Activated T-cell treated with anti-CD3 and anti-CD28 coated beads for 24 hours (primary cell): ENCODE measurements at regions not wholly inside any gene's neighbourhood (a gene's known extent, or its start where the extent isn't known, plus 50 kb on each side); places are given as distances from the start of the nearest gene placed in this dataset.
"Not testable (repeated sequence)": the region's sequence is repeated elsewhere in the genome, so short reads cannot be mapped to it uniquely, and the experiment has no call there.

Source experiments
- DNase-seq: peaks from one replicate; pipeline ENCODE4 v3.0.0-alpha.2; 2020; ENCODE audit warnings: low read depth

DNA sequence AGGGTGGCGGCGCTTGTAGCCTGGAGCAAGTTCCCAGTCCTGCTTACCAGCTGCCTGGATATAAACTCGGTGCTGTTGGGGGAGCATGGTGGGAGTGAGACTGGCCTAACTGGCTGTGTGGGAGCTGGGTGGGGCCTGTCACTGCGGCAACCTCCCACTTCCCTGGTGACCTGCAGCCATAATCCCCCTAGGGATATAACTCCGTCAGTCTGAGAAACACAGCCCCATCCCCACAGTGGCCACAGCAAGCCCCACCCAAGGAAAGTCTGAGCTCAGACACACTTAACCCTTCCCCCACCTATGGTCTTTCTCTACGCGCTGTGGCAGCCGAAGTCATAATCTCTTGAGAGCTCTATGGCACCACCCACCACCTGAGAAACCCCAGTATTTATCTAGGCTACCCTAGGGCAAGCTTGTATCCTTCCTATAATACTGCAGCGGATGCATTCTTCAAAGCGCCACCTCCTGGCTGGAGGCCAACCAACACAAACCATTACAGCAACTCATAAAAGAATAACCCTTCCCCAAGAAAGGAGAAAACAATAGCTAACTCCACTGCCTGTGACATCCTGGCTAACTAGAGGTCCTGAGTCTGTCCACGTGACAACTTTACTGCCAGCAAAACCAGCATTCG is 57.4 kb downstream of the ZNF648 start:
- no peak for DNase-seq

DNA sequence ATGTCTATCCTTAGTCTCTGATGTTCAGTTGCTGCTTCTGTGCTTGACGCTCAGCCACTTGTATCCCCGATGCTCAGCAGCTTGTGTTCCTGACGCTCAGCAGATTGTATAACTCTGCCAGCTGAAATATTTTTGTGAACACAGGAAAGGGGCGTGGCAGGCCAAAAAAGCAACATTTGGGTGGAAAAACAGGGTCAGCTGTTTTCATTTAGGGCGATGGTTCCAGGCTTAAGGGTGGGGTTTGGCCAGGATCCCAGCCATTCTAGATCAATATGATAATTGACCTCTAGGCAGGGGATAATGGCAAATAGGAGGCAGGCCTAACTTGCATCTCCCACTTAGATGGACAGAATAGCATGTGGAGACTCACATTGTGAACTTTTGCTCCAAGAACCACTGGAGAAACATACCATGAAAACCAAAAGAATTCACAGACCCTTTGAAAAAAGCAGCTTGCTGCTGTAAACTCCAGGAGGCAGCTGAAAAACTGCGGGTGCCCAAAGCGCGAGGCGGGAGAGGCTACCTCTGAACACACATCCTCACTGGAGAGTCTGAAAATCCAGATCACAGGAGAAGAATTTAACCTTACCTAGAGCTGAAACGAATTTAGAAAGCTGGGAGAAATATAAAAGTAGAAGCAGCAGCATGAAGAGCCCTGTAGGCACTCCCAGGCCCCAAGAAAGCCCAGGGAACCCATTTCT is 58.3 kb downstream of the ZNF648 start:
- DNase-seq = no peak

DNA sequence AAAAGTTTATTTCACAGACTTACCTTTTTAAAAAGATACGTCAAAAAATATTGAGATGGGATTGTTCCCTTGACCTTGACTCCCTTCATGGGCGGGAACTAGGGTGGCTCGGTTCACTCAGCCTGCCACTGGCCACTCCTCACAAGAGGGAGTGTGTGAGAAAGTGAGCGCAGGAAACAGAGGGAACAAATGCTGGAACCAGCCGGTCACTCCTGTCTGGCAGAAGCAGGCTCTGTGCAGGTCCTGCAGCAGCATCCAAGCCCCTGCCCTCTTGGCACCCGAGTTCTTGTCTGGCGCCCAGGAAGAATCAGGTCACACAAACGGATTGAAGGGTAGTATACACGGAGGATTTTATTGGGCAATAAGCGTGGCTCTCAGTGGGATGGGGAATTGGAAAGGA is 58.9 kb downstream of the ZNF648 start:
- no peak for DNase-seq

DNA sequence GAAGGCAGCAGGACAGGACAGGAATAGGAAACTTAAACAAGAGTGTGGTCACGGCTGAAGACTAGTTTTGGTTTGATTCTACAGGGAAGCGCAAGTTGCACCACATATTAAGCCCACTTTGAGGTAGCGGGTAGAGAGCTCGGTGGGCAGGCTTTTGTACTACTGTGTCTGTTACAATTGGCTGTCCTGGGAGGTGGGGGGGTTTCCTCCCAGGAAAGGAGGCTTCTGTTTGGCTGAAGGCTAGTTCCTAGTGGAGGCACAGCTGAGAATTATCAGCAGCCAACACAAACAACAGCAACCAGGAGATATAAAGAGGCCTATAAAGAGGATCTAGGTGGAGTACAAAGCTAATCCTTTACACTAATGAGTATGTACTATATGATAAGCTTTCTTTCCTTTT is 62.7 kb downstream of the ZNF648 start:
- no peak for DNase-seq

DNA sequence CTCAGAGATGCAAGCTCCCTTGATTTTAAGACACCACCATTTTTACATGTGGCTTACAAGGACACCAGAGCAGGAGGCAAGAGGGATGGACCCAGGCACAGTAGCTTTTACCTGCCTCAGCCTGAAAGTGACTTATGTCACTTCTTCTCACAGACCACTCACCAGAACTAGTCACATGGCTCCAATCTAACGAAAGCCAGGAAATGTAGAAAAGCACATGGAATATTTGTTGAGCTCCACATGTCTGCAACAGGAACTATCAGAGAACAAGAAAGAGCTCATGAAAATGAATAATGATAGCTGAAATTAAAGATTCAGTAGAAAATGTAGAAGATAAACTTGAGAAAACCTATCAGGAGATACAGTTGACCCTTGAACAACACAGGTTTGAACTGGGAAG is 69.4 kb downstream of the ZNF648 start:
- no peak for DNase-seq

DNA sequence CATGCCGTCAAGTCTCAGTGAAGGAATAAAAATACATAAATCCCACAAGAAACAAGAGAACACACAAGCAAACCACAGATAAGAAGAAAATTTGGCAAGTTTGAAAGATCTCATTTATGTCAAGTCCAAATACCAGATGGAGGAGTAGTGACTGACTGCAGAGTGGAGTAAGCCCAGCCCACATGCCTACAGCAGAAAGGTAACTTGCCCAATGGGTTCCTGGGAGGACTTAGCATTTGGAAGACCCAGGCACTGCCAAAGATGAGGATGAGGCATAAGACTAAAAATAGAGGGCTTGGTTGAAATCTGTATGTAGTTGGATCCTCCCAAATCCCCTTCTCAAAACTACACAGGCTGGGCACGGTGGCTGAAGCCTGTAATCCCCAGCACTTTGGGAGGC is 70.8 kb downstream of the ZNF648 start:
- no peak for DNase-seq

DNA sequence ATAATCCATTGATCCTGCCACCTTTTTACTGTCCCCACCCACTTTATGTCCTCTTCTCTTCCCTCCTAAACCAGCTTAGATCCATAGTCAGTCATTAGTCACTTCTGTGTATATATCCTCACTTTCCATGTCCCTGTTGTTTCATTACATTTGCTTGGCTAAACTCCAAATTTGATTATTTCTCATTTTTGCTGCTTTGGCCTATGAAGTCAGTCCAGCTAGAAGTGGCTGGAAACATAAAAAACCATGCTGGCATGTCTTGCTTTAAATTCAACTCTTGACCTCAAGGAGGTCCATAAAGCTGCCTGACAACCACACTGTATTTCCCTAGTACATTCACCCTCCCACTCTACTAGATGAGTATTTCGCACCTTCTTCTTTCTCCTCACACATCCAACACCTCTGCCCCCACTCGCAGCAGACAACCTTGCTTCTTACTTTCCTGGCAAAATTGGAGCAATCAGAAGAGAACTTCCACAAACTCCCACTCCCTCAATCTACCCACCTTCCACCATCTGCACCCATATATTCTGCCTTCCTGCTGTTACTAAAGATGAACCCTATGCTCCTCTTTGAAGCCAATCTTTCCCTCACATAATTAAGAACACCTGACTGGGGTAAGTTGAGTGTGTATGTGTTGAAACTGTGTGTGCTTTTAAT is 72.1 kb downstream of the ZNF648 start:
- no peak for DNase-seq

DNA sequence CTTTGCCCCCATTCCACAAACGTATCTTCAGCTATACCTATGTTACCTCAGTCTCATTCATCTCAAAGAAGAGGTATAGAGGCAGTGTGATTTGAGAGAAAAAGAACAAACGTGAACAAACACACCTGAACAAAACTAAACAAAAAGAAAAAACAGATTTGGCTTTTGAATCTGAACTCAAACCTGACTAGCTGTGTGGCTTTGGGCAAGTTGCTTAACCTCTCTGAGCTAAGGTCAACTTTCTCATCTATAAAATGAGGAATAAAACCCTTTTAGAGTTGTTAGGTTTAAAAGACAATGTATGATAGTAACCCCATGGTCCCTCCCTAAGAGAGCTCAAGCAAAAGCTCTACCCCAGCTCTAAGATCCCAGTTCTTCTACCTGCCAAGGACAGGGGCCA is 73.5 kb downstream of the ZNF648 start:
- no peak for DNase-seq

DNA sequence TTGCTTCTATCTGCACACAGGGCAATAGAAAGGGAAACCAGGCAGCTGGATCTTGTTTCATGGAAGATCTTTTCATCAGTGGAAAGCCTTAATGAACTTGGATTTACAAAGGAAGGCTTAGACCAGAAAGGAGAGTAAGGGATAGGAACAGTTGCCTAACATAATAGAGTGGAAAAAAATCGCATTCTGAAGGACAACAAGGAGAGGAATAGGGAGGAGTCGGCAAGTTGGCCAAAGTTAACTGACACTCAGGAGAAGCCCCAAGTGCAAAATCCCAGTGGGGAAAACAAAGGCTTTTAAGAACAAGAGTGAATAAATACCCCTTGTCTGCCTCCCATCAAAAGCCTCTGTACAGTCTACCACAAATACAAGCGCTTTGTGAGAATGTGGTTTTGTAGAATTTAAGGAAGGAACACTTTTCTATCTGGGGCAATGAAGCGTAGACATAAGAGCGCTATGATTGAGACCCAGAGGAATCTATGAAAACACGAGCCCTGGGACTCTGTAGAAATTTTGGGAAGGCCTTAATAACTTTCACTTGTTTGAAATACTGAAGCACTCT is 74.1 kb downstream of the ZNF648 start:
- no peak for DNase-seq

DNA sequence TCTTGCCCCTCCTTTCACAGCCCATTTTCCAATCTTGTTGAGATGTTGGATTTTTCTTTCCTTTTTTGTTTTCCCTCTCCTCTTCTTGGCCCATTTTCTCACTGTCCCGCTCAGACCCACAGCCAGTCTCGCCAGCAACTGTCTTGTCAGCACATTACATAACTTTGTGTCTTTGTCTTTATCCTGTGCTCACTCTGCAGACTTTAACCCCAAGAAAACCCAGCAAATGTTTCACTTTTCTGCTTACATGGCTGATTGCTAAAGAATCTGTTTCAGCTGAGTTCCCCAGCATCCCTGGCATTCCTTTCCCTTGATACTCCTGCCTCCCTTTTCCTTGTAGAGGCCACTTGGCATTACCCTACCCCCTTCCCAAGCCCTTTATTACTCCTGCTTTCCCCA is 74.6 kb downstream of the ZNF648 start:
- DNase-seq = no peak

DNA sequence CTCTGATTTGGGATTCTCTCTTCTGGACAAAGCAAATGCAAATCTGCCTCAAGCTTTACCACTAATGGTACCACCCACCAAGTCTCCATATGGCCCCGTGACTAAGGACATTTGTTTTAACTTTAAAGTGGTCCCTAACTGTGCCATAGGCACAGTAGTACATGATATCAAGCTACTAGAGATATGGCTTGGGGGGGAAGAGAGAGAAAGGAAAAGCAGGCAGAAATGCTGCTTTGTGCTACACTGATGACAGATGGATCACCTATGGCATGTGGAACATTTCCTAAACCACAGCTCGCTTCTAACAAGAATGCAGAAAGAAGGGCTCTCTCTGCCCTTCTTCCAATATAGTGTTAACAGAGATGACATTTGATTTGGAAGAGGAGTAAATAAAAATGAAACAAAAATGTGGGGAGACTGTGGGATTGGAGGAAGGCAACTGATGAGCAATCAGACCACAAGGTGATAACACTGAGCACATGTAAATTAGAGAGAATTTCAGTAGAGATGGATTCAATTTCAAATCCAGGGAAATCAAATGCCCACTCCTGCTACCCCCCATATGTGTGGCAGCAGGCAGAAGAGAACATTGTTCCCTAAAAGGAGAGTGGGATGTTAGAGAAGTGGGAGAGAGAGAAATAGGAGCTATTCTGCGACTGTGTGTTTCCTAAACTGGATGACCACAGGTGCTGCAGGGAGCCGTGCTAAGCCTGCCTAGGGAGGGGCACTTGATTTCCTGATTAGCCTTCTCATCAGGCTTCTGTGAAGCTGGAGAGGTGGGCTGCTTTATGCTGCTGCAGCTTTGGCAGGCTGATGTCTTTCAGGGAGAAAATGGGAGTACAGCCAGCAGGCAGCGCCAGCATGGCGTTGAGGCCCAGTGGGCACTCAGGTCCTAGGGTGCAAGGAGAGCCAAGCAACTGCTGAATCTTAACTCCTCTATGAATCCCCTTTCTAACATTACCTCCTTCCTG is 75.3 kb downstream of the ZNF648 start:
- no peak for DNase-seq

DNA sequence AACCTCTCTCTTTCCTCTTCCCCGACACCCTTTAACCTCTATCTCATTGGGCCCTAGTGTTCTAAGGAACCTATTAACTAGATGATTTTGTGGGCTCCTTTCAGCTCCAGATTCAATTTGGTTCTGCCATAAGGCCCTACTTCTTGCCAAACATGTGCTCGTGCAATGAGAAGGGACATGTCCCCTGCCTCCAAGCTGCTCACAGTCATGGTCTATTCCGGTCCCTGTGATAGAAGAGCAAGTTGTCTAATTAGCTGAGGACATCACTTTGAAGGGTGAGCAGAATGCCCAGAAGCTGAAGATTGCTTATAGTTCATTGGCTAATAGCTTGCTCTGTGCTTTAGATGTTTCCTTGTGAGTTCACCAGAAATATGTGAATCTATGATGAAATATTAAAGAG is 76.2 kb downstream of the ZNF648 start:
- no peak for DNase-seq

DNA sequence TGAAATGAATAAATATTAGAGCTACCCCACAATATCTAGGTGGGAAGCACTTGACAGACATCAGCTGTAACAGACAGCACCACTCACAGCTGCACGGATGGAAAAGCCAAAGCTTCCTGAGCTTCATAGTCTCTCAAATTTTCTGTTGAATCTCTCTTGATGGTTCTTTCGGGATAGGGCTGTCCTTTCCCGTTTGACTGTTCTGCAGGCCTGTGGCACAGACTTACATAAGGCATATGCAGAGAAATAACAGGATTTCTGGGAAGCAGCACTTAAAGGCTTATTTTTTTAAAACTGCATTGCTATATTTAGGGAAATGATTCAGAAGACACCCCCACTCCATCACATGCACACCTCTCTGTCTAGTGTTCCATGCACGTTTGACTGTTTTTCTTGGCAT is 77.5 kb downstream of the ZNF648 start:
- DNase-seq = no peak

DNA sequence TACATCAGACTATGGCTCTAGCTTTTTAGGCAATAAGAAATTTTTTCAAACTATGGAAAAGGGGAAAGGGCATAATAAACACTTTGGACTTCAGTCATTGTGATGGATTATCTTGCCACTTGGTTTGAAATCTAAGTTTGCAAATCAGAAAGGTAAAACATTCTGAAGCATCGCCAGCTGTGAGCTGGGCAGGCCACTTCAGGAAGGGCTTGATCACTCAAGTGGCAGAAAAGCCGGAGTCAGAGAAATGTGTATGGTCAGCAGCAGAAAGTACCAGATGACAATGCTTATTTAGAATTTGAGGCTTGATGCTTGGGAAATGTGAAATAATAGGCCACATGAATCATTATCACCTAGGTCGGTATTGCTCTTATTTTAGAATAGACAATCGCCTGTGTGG is 79.7 kb downstream of the ZNF648 start:
- DNase-seq = no peak

DNA sequence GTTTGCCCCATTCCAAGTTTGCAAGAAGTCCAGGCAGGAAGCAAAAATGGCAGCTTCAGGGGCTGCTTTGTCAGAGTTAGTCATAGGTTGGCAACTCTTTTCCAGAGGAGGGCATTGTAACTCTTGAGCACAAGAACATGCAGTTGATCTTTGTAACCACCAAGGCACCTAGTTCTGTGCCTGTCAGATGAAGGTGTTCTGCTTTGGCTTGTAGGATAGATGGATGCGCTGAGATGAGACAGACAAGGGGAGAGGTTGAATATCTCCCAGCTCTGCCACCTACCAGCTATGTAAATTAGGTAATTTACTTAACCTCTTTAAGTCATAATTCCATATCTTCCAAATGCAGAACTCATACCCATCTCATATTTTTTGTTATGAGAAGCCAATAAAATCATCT is 89.3 kb downstream of the ZNF648 start:
- DNase-seq = no peak

DNA sequence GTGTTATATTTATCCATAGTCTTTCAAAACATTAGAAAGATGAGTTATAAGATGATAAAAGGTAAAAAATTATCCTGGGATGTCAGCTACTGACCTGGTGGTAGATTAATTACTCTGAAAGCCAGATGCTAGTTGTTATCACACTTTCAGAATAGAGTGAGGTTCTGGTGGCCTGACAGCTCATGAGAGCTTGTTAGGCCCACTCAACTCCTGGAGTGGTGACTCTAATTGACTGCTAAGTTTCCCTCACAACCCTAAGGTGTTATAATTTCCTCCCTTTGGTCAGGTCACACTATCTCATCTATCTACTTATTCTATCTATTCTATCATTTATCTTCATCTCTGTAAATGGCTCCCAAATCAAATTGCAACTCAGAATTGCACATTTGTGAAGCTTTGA is 90.1 kb downstream of the ZNF648 start:
- no peak for DNase-seq

DNA sequence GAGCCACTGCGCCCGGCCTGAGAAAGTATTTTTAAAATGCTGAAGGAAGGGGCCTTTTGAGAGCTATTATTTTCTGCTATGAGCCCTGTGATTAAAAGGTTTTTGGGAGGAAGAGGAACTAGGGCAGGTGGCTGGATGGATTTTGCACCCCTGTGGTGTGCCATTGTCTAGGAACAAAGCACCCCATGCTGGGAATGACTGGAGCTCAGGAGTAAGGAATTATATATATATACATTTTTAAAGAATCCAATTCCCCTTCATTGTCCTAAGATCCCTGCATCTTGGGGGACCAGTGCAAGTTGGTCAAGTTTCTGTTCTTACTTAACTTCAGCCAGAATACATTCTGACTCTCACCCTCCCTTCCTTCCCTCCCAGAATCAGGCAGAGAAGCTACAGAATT is 91.6 kb downstream of the ZNF648 start:
- no peak for DNase-seq

DNA sequence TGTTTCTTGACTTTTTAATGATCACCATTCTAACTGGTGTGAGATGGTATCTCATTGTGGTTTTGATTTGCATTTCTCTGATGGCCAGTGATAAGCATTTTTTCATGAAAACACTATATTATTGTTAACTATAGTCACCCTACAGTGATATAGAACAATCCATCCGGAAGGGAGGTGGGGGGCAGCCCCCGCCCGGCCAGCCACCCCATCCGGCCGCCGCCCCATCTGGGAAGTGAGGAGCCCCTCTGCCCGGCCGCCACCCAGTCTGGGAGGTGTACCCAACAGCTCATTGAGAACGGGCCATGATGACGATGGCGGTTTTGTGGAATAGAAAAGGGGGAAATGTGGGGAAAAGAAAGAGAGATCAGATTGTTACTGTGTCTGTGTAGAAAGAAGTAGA is 106.8 kb downstream of the ZNF648 start:
- not testable (repeated sequence) for DNase-seq

DNA sequence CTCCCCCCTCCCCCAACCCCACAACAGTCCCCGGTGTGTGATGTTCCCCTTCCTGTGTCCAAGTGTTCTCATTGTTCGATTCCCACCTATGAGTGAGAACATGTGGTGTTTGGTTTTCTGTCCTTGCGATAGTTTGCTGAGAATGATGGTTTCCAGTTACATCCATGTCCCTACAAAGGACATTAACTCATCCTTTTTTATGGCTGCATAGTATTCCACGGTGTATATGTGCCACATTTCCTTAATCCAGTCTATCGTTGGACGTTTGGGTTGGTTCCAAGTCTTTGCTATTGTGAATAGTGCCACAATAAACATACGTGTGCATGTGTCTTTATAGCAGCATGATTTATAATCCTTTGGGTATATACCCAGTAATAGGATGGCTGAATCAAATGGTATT is 107.3 kb downstream of the ZNF648 start:
- DNase-seq = not testable (repeated sequence)

DNA sequence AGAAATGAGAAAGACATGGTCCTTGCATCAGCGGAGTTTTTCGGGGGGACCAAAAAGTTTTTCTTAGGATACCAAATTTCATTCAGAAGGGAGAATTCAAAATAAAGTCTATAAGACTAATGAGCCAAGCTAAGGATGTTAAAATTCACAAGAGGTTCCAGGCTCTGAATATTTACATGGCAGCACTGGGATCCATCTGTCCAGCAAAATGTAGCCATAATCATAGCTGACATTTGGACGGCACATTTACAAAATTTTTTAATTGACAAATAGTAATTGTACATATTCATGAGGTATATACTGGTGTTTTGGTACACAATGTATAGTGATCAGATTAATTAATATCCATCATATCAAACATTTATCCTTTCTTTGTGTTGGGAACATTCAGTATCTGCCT is 107.9 kb downstream of the ZNF648 start:
- DNase-seq = no peak

DNA sequence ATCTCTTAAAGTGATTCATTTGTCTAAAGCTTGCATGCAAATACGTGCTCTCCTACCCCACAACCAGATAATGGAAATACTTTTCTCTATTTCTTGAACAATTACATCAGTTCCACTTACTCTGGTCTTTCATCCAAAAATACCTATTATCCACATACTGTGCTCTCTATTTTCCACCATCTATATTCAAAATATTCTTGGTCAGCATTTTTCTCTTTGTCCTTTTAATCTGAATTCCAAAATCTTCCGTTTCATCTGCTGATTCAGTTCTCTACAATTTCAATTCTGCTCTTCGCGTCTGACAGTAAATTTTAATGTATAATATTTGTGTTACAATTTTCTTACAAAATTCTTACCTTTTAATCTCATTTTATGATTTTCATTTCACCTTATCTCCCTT is 110.3 kb downstream of the ZNF648 start:
- DNase-seq = no peak

DNA sequence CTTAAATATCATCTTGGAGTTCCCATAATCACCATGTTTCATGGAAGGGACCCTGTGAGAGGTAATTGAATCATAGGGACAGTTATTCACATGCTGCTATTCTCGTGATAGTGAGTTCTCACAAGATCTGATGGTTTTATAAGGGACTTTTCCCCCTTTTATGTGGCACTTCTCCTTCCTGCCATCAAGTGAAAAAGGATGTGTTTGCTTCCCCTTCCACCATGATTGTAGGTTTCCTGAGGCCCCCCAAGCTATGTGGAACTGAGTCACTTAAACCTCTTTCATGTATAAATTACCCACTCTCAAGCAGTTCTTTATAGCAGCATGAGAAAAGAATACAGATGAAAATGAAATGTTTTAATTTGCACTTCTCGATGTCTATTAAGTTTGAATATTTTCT is 112.0 kb downstream of the ZNF648 start:
- no peak for DNase-seq
